NCI-H187 treated with DMSO at 0.1 percent for 48 hours (cell line): ENCODE measurements at regions not wholly inside any gene's neighbourhood (a gene's known extent, or its start where the extent isn't known, plus 50 kb on each side); places are given as distances from the start of the nearest gene placed in this dataset.
"Not testable (repeated sequence)": the region's sequence is repeated elsewhere in the genome, so short reads cannot be mapped to it uniquely, and the experiment has no call there.

Experiments used
- DNase-seq: peaks from one replicate; lab custom pipeline; 2025; lab: John Stamatoyannopoulos, UW

DNA sequence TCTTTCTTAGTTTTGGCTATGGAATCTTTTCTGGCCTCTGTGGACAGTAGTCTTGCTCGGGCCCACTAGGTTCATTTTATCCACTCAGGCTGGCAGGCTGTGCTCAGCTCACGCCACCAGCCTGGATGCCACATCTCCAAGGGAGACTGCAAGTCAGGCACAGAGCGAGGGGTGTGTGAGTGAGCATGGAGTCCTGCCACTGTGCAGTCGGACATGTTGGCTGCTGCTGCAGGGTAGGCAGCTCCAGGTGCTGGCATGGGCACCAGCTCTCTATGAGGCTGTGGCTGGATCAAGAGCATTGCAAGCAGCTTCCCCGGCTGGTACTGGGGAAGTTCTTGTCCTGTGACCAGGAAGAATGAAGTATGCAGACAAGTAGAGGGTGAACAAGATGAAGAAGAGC lies 158.9 kb downstream of the PCTP start:
- DNase-seq, result no peak

DNA sequence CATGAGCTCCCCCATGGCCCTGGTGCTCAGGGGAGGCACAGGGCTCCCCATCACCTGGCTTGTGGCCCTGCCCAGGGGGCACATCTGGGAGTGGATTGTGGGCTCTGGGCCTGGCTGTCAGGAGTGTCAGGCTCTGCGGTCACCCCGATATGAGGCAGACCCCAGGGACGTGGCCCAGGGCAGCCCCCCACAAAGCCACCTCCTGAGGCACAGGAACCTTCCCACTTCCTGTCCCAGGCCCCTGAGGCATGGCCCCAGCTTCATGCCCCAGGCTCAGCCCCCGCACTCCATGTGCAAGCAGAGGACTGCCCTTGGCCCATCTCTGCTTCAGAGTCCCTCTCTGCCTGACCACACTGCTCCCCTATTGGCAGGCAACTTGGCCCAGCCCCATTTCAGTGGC lies 160.3 kb downstream of the PCTP start:
- no peak for DNase-seq

DNA sequence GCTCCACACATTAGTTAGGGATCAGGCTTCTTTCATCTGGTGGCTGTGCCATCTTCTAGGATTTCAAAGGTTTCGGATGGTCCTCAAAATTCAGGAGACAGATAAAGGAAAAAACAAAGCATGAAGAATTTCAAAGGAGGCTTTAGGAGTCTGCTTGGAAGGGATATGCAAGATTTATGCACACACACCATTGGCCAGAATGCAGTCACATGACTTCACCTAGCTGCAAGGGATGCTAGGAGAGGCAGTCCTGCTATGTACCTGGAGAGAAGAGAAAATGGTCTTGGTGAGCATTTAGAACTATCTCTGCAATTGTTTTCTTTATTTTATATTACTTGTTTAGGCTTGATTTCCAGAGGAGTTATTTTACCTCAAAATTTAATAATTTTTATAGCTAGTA lies 174.6 kb downstream of the PCTP start:
- no peak for DNase-seq

DNA sequence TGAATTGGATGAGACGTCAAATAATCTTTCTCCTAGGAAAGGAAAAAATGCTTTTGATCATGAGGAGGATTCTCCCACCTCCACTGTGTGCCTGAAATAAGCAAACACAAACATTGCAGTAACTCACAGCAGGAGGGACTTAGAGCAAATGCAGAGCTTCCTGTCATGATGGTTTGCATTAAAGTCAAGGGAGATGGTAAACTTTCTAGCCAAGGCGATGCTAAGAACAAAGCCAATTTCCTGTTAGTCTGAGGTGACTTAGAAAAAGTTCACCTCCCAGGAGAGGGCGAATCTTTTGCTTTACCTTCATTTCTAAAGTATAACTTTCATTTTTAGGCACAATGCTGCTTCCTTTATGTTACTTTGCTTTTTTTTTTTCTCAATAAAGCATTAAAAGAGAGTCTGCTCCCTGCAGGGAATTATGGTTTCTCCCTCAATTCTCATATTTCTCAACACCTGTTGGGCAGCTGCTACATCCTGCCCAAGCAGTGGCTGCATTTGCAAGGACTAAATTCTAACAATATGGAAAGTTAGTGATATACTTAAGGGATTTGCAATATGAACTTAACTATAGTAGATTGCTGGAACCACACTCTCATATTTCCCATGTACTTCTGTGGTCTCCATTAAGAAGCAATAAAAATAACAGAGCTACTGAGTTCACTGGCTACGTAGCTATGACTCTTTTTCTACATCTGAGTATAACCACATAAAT lies 175.6 kb downstream of the PCTP start:
- no peak for DNase-seq

DNA sequence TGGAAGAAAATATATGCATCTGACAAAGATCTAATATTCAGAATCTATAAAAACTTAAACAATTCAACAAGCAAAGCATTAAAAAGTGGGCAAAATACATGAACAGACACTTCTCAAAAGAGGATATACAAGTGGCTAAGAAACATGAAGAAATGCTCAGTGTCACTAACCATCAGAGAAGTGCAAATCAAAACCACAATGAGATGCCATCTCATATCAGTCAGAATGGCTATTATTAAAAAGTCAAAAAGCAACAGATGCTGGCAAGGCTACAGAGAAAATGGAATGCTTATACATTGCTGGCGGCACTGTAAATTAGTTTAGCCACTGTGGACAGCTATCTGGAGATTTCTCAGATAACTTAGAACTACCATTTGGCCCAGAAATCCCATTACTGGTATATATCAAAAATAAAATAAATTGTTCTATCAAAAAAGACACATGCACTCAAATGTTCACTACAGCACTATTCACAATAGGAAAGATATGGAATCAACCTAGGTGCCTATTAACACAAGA lies 179.5 kb downstream of the PCTP start:
- DNase-seq, result no peak

DNA sequence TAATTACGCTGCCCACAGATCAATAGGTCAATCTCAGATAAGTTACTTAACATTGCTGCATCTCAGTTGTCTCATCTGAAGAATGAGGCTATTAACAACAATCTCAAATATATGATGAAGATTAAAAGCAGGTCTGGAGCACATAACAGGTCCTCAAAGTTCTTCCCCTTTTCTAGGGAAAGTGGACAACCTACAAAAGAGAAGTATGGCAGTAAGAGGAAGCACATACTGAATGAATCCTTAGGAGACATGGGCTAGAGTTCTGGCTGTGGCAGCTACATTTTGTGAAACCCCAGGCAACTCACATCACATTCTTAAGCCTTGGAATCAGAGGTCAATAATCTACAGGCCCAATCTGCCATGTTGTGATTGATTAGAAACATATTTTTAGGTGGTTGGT lies 180.6 kb downstream of the PCTP start:
- DNase-seq, result no peak

DNA sequence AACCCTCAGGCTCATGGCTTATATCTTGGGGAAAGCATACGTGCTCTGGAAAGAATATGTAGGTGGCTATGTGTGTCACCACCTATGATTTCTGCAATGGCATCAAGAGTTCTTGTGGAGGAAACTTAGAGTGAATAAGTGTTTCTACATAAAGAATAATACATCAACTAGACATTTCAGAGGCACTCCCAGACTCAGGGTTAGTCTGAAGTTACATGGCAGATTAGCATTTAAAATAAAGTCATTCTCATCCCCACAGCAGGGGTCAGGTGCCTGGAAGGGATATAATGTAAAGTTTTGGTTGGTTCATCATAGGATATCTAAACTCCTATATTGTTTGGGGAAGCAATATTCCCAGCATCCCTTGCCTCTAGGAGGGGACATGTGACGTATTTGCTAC lies 182.1 kb downstream of the PCTP start:
- DNase-seq, result no peak

DNA sequence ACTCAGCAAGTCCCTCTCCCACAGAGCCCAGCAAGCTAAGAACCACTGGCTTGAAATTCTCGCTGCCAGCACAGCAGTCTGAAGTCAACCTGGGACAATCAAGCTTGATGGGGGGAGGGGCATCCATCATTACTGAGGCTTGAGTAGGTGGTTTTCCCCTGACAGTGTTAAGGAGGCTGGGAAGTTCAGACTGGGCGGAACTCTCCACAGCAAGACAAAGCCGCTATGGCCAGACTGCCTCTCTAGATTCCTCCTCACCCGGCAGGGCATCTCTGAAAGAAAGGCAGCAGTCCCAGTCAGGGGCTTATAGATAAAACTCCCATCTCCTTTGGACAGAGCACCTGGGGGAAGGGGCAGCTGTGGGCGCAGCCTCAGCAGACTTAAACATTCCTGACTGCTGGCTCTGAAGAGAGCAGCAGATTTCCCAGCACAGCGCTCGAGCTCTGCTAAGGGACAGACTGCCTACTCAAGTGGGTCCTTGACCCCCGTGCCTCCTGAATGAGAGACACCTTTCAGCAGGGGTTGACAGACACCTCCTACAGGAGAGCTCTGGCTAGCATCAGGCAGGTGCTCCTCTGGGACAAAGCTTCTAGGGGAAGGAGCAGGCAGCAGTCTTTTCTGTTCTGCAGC lies 188.4 kb downstream of the PCTP start:
- peak; percentile 11 for DNase-seq

DNA sequence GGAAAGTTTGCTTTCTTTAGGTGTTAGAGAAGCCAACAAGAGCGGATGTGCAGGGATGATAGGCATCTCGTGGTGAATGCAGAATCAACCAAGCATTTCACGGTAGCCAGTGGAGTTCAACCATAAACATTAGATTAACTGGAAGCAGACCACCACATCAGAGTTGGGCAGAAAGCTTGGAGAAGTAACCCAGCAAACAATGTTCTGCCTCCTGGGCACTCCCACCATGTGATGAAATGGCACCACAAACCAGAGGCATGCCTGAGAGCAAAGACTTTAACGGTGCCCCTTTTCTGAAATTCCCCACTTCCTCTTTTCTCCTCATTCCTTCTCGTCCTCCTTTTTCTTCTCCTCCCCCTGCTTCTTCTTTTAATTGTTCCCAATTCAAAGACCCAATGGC lies 193.5 kb upstream of the ANKFN1 start:
- no peak for DNase-seq

DNA sequence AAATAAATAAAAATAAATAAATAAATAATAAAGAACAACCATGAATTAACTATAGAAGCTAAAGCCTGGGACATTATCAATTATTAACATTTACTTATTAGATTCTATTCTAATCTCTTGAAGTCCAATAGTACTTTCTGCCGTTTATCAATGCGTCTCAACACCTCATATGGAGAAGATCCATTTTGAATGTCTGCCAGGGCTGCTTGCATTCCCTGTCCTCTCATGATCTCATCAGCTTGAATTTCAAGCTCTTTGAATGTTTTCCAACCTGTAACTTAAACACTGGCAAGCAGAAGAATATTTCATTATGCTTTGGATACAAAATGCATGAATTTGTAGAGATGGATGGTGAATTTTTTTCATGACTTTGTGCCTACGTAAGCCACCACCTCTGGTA lies 191.9 kb upstream of the ANKFN1 start:
- DNase-seq, result no peak

DNA sequence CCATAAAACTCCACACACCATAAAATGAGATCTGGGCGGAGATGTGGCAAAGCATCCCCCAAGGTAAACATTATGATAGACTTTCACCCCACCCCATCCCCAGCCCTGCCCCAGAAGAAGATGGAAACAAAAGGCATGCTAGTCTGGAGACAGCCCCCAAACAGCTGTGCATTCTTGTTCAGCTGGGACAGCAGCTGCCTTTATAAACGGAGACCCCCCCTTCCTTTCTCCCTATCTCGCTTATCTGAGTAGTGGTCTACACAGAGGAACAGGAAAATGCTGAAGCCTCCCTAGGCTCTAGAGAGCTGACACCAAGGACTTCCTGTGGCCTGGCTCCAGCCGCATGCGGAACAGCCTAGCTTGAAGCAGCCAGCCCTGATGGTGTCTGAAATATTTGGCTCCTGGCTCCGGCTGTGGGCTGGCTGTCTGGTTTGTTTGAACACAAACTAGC lies 190.3 kb upstream of the ANKFN1 start:
- no peak for DNase-seq

DNA sequence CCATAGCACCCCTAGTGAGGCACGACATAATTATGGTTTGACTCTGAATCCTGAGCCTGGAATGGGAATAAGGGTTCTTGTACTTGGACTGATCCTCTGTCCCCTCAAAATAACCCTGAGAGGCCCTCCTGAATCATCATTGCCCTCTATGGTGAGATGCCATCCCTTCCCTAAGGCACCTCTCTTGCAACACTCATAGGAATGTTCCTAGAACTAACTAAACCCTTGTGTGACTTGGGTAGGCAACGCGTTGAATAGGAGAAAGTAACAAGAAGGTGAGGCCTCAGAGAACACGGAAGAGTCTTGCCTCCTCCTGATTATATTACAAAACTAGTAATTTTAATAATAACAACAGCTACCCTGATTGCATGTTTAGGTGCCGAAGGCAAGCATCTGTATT lies 189.1 kb upstream of the ANKFN1 start:
- no peak for DNase-seq

DNA sequence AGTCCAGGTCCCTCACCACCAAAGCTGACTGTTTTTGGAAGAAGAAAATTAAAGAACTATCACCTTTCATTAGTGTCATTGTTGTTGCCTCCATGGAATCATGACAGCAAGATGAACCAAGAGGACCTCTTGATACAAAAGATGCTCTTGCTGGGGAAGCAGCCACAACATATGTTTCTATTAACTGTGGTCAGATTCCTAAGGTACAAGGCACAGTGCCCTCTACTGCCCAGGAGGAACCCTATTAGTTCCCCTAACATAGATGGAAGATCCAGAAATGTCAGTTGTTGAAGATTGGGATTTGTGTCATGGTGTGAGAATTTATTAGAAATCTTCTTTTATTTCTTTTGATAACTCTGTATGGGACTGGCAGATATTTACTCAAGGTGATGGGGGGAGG lies 188.2 kb upstream of the ANKFN1 start:
- no peak for DNase-seq

DNA sequence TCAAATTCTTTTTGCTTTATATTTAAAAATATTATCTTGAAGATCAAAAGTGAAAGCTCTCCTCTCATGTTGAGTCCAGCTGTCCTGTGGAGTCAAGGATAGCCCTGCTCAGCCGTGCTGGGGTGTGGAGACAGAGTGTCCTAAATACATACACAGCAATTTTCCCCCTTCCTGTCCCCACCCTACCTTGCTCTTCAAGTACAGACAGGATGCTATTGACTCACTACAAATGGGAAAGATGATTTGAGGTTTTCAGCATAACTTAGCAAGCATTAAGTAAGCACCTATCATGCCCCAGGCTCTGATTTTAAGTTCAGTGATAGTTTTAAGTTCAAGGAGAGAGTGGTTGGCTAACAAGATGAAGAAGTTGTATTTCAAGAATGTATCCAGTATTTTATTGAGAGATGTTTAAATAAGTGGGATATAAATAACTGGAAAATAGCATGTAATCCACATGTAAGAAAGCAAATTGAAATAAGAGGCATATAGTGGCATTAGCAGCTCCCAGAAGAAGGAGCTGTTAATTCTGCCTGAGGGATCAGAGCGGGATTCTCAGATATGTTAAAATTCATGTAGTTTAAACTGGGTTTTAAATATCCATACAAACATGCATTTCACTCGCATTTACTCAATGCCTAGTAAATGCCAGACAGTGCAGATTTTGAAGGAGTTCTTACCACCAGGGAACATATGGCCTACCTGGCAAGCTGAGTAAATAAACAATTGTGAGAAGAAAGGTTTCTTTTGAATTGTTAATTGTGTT lies 183.5 kb upstream of the ANKFN1 start:
- DNase-seq, result no peak

DNA sequence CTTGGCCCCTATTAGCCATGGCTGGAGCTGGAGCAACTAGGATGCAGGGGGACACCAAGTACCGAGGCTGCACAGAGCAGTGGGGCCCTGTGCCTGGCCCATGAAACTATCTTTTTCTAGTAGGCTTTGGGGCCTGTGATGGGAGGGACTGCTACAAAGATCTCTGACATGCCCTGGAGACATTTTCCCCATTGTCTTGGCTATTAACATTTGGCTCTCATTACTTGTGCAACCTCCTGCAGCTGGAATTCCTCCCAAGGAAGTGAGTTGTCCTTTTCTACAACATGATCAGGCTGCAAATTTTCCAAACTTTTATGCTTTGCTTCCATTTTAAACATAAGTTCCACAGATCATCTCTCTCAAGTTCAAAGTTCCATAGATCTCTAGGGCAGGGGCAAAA lies 174.7 kb upstream of the ANKFN1 start:
- no peak for DNase-seq

DNA sequence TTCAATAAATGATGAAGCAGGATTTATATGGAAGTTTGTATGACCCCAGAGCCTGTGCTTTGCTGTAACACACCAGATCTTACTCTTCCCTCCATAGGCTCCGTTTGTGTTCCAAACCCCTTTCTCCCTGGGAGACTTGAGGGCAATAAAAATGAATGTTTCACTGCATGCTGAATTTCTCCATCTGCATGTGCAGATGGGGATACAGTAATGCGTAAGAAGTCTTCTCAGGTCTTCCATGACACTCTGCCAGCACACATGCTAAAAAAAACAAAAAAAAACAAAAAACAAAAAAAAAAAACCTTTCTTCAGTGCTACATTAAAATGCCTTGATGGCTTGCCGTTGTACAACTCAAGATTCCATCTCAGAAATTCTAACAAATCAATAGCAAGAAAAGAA lies 170.2 kb upstream of the ANKFN1 start:
- no peak for DNase-seq

DNA sequence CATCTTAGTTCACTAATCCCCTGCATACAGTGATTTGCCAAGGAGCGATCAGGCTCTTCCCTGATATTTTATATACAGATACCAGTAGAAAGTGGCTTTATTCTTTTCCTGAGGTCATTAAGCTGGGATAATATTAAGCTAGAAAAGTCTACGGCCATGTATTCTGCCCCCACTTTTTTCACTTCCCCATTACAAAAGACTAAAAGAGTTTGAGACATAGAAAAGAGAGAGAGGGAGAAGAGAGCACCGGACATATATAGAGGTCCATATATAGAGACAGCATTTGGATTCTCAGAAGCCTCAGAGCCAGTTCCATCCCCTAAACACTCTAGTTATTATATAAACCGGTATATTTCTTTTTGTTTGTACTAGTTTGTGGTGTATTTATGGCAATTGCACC lies 166.5 kb upstream of the ANKFN1 start:
- no peak for DNase-seq

DNA sequence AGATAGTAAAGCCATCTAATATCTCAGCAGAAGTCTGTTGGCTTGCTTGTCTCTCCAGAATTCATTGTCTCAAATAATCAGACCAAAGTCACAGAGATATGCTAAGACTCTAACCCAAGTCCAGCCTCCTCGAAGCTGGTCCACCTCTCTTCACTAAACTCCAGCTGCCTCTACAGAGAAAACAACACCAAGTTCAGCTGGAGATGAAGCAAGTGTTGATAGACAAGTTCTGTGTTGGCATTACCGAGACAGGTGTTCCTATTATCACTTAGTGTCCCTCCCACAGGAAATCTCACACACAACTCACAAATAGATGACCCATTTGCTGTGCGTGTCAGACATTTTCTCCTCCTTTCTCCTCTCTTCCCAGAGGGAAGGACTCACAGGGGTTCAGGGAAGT lies 164.4 kb upstream of the ANKFN1 start:
- no peak for DNase-seq

DNA sequence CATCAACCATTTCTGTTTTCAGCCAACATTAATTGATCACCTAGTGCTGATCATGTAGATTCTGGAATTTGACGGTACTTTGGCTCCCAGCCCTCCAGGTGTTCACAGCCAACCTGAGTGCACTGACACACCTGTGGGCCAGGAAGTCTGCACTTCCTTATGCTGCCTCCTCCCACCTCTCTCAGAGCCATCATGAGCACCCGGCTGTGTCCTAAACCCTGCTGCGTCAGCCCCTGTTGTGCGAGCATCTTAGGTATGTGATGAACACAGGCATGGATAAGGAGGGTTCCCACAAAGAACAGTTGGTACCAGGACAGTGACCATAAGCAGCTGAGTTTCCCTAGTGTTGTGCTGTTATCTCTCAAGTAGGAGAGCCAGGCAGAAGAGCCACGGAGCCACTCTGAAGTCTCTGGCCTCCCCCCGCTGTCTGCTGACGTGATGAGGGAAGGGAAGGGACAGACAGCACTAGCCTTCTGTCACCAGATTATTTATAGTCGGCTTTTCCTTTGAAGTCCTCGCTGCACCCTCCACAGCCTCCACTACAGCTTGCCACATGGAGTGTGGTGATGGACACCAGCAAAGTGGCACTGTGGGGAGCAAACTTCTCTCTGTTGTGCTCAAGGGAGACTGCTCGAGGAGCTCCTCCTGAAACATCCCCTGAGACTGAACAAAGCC lies 162.8 kb upstream of the ANKFN1 start:
- DNase-seq, result no peak

DNA sequence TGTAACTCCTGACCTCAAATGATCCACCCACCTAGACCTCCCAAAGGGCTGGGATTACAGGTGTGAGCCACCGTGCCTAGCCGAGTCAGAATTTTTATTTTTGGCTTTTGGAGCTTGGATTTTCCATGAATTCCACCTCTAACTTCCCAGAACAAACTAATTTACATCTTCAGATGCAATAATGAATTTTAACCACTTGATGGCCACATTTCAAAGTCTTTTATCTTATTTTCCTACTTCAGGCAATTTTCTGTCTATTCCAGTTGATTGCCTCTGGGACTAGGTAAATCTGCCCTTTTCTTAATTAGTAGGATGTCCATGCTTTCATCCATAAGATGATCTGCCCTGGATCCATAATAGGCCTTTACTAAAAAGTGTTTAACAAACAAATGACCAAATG lies 156.4 kb upstream of the ANKFN1 start:
- no peak for DNase-seq

DNA sequence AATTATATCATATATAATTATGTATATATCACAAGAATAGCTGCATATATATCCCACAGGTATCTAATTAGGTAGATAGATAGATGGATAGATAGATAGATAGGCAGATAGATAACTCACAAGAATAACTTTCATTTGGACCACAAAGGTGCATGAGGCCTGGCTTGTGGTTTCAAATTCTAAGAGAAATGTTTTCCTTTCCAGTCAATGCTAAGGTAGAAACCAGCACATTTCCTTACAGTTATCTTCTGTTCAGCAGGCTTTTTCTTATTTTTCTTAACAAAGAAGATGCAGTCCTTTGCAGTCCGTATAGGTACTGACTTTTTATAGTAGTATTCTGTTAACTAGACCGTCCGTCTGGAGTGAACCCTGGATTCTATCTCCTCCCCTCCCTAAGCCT lies 152.9 kb upstream of the ANKFN1 start:
- DNase-seq, result no peak

DNA sequence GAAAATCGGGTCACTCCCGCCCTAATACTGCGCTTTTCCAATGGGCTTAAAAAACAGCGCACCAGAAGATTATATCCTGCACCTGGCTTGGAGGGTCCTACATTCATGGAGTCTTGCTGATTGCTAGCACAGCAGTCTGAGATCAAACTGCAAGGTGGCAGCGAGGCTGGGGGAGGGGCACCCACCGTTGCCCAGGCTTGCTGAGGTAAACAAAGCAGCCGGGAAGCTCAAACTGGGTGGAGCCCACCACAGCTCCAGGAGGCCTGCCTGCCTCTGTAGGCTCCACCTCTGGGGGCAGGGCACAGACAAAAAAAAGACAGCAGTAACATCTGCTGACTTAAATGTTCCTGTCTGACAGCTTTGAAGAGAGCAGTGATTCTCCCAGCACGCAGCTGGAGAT lies 150.6 kb upstream of the ANKFN1 start:
- not testable (repeated sequence) for DNase-seq
